Keratinocyte (primary cell): ENCODE measurements at regions not wholly inside any gene's neighbourhood (a gene's known extent, or its start where the extent isn't known, plus 50 kb on each side); places are given as distances from the start of the nearest gene placed in this dataset.

Experiments
- CTCF ChIP-seq, 3 experiments: IDR thresholded peaks in 1 of 3; conservative IDR thresholded peaks in 1 of 3; optimal IDR thresholded peaks in 1 of 3; 2 replicates in 2 of 3; 3 replicates in 1 of 3; pipeline versions ENCODE3 to v1.5.1; 2011; ENCODE audit warnings: low read length in 3 of 3, mild to moderate bottlenecking in 3 of 3, moderate library complexity in 2 of 3, control low read depth in 1 of 3, inconsistent platforms in 1 of 3; ENCODE audit not compliant: insufficient read depth in 2 of 3; ENCODE audit errors: extremely low read depth in 1 of 3
- EZH2 ChIP-seq: IDR thresholded peaks from one replicate; pipeline ENCODE4 v1.6.1; 2012; ENCODE audit warnings: inconsistent platforms, mild to moderate bottlenecking, low read length, moderate library complexity

GRCh38 chr5:111962906-111963305 lies 205.9 kb upstream of the NREP start:
- no peak for TF ChIP-seq CTCF (optimal IDR thresholded peaks at IDR 0.05 in 1 of 3, IDR thresholded peaks at IDR 0.05 in 1 of 3, conservative IDR thresholded peaks at IDR 0.05 in 1 of 3; ENCODE audit: extremely low read depth in 1 of 3, insufficient read depth in 2 of 3, low read length in 3 of 3)
- TF ChIP-seq EZH2: no peak
